A549 (cell line): ENCODE measurements at regions not wholly inside any gene's neighbourhood (a gene's known extent, or its start where the extent isn't known, plus 50 kb on each side); places are given as distances from the start of the nearest gene placed in this dataset.

ENCODE experiments used
- ATAC-seq, 2 experiments: fragments of 200-7000 bp in 1 of 2; fragments of >200 bp in 1 of 2; cut with Nextera tagmentation in 1 of 2; cut with Tn5 transposase in 1 of 2; 3 replicates each; pipeline versions ENCODE4 v1.8.0 to v1.9.1; 2018 to 2020; ENCODE audit warnings: mild to moderate bottlenecking in 1 of 2, moderate library complexity in 1 of 2
- CTCF ChIA-PET: fragments of 300-600 bp; sonication (Branson Sonifier 250); formaldehyde crosslinking; extraction: SDS; loops from one replicate; lab custom pipeline; 2021; ENCODE audit warnings: antibody characterized with exemption, inconsistent platforms; lab: Yijun Ruan, JAX
- POLR2A ChIA-PET: fragments of 350-600 bp; formaldehyde crosslinking; extraction: SDS; loops from one replicate; lab custom pipeline; 2021; ENCODE audit warnings: antibody characterized with exemption, inconsistent platforms; lab: Yijun Ruan, JAX
- DNase-seq, 2 experiments: peaks; one replicate each; pipeline versions ENCODE4 v3.0.0 to v3.0.0-alpha.2; 2011 to 2016; ENCODE audit warnings: low read depth in 1 of 2, low spot score in 1 of 2
- FAIRE-seq: peaks from 2 replicates; lab custom pipeline; 2011; peaks lifted over from hg19 to GRCh38; lab: Jason Lieb, UNC
- H3K27ac ChIP-seq, 2 experiments: fragments of >200 bp; sonication (Bioruptor Twin); formaldehyde crosslinking; 3 replicates each; pipeline ENCODE4 v1.5.1; 2016 to 2017
- H3K4me1 ChIP-seq: fragments of >200 bp; sonication (Bioruptor Twin); formaldehyde crosslinking; 3 replicates; pipeline ENCODE4 v1.6.1; 2016
- H3K4me2 ChIP-seq: fragments of >200 bp; sonication (Bioruptor Twin); formaldehyde crosslinking; 3 replicates; pipeline ENCODE4 v1.6.1; 2016
- H3K4me3 ChIP-seq: fragments of >200 bp; sonication (Bioruptor Twin); formaldehyde crosslinking; 3 replicates; pipeline ENCODE4 v1.5.1; 2016
- H3K9me3 ChIP-seq: fragments of >200 bp; sonication (Bioruptor Twin); formaldehyde crosslinking; 3 replicates; pipeline ENCODE4 v1.6.1; 2016
- ATOH8 ChIP-seq: fragments of 250-450 bp; sonication (Bioruptor Pico); IDR thresholded peaks from 2 replicates; pipeline ENCODE4 v1.5.0; 2020; ENCODE audit warnings: low read depth, mild to moderate bottlenecking, moderate library complexity
- BHLHE40 ChIP-seq: IDR thresholded peaks from 2 replicates; pipeline ENCODE4 v1.6.1; 2012; ENCODE audit warnings: low read depth, low read length, inconsistent platforms
- CBX8 ChIP-seq: fragments of 200-600 bp; sonication (generic); IDR thresholded peaks from 2 replicates; pipeline ENCODE4 v1.6.1; 2016
- CEBPB ChIP-seq, 2 experiments: fragments of >200 bp in 1 of 2; sonication (Bioruptor Twin) in 1 of 2; formaldehyde crosslinking in 1 of 2; IDR thresholded peaks; 2 replicates each; pipeline ENCODE4 v1.6.1; 2012 to 2016
- CHD2 ChIP-seq: fragments of 150-350 bp; IDR thresholded peaks from 2 replicates; pipeline ENCODE4 v1.6.1; 2014; ENCODE audit warnings: low read length; ENCODE audit not compliant: partially characterized antibody
- ELK1 ChIP-seq: fragments of 150-350 bp; IDR thresholded peaks from 2 replicates; pipeline ENCODE4 v1.6.1; 2014; ENCODE audit warnings: low read depth, mild to moderate bottlenecking, low read length
- EP300 ChIP-seq, 2 experiments: fragments of >200 bp; sonication (Bioruptor Twin); formaldehyde crosslinking; IDR thresholded peaks; 2 replicates in 1 of 2; 3 replicates in 1 of 2; pipeline ENCODE4 v1.6.1; 2016 to 2017
- FOSL2 ChIP-seq, 2 experiments: fragments of 450-650 bp in 1 of 2; fragments of >200 bp in 1 of 2; sonication (Bioruptor Twin) in 1 of 2; formaldehyde crosslinking; IDR thresholded peaks; 2 replicates each; pipeline versions ENCODE4 v1.5.0 to v1.6.1; 2016 to 2020; ENCODE audit warnings: mild to moderate bottlenecking in 1 of 2, moderate library complexity in 1 of 2
- HDAC2 ChIP-seq: fragments of 200-600 bp; sonication (generic); IDR thresholded peaks from 2 replicates; pipeline ENCODE4 v1.6.1; 2016
- HES2 ChIP-seq: fragments of >200 bp; sonication (Bioruptor Twin); formaldehyde crosslinking; IDR thresholded peaks from 2 replicates; pipeline ENCODE4 v1.6.1; 2016
- HEYL ChIP-seq: fragments of 250-450 bp; sonication (Bioruptor Pico); IDR thresholded peaks from 2 replicates; pipeline ENCODE4 v1.8.0; 2021; ENCODE audit warnings: mild to moderate bottlenecking, moderate library complexity
- HOXA7 ChIP-seq: fragments of 250-450 bp; sonication (Bioruptor Pico); IDR thresholded peaks from 2 replicates; pipeline ENCODE4 v1.5.0; 2020; ENCODE audit warnings: mild to moderate bottlenecking, moderate library complexity
- HOXB13 ChIP-seq: fragments of 250-450 bp; sonication (Bioruptor Pico); IDR thresholded peaks from 2 replicates; pipeline ENCODE4 v1.5.0; 2020; ENCODE audit warnings: low read depth, mild to moderate bottlenecking, moderate library complexity
- JUN ChIP-seq, 2 experiments: fragments of >200 bp; sonication (Bioruptor Twin); formaldehyde crosslinking; IDR thresholded peaks; 2 replicates in 1 of 2; 3 replicates in 1 of 2; pipeline ENCODE4 v1.6.1; 2016 to 2017
- JUNB ChIP-seq: fragments of >200 bp; sonication (Bioruptor Twin); formaldehyde crosslinking; IDR thresholded peaks from 2 replicates; pipeline ENCODE4 v1.6.1; 2016
- KDM1A ChIP-seq: fragments of 200-600 bp; sonication (generic); IDR thresholded peaks from 2 replicates; pipeline ENCODE4 v1.6.1; 2016; ENCODE audit warnings: low read depth, mild to moderate bottlenecking
- MAX ChIP-seq: IDR thresholded peaks from 2 replicates; pipeline ENCODE4 v1.6.1; 2012
- MAZ ChIP-seq: fragments of 150-350 bp; IDR thresholded peaks from 2 replicates; pipeline ENCODE4 v1.6.1; 2014; ENCODE audit warnings: antibody characterized with exemption, low read depth, low read length, borderline replicate concordance
- MYC ChIP-seq: IDR thresholded peaks from 2 replicates; pipeline ENCODE4 v1.6.1; 2012; ENCODE audit warnings: mild to moderate bottlenecking, inconsistent platforms, low read length, improper control_type of control experiment, borderline replicate concordance
- NPAS2 ChIP-seq: fragments of 250-450 bp; sonication (Bioruptor Pico); IDR thresholded peaks from 2 replicates; pipeline ENCODE4 v1.8.0; 2022; ENCODE audit warnings: mild to moderate bottlenecking, moderate library complexity, borderline replicate concordance
- PBX3 ChIP-seq: IDR thresholded peaks from 2 replicates; pipeline ENCODE4 v1.6.1; 2012
- RAD21 ChIP-seq, 2 experiments: fragments of >200 bp in 1 of 2; sonication (Bioruptor Twin) in 1 of 2; formaldehyde crosslinking in 1 of 2; IDR thresholded peaks in 1 of 2; conservative IDR thresholded peaks in 1 of 2; 2 replicates in 1 of 2; 3 replicates in 1 of 2; pipeline ENCODE4 v1.6.1; 2012 to 2018; ENCODE audit warnings: inconsistent platforms in 1 of 2
- REST ChIP-seq: fragments of 200-600 bp; sonication (generic); IDR thresholded peaks from 2 replicates; pipeline ENCODE4 v1.6.1; 2016; ENCODE audit warnings: antibody characterized with exemption, mild to moderate bottlenecking, moderate library complexity
- SMC3 ChIP-seq: fragments of >200 bp; sonication (Bioruptor Twin); formaldehyde crosslinking; IDR thresholded peaks from 3 replicates; pipeline ENCODE4 v1.6.1; 2018; ENCODE audit warnings: inconsistent platforms
- USF2 ChIP-seq: fragments of 450-650 bp; IDR thresholded peaks from 2 replicates; pipeline ENCODE4 v1.6.1; 2014; ENCODE audit warnings: antibody characterized with exemption
- ZC3H11A ChIP-seq: fragments of 450-650 bp; IDR thresholded peaks from 2 replicates; pipeline ENCODE4 v1.6.1; 2014; ENCODE audit warnings: antibody characterized with exemption, mild to moderate bottlenecking
- ZNF302 ChIP-seq: fragments of 250-450 bp; sonication (Bioruptor Pico); IDR thresholded peaks from 2 replicates; pipeline ENCODE4 v1.9.0; 2021; ENCODE audit warnings: inconsistent platforms, mild to moderate bottlenecking, moderate library complexity
- ZSCAN20 ChIP-seq: fragments of 250-450 bp; sonication (Bioruptor Pico); IDR thresholded peaks from 2 replicates; pipeline ENCODE4 v1.8.0; 2022; ENCODE audit warnings: mild to moderate bottlenecking, moderate library complexity
- WGBS: methylation state at CpG from one replicate; pipeline ENCODE4 v1.1.6; 2017; ENCODE audit errors: missing lambda C conversion rate; 5-methylcytosine and 5-hydroxymethylcytosine counted together

- CTCF ChIA-PET: no interaction called here
- DNase-seq: no peak
- WGBS: 0% methylated on average over 2 of the region's 2 CpGs
These were observed 376.0 kb downstream of the LRRC70 start for GRCh38 chr5:62954578-62954977.

GRCh38 chr5:62948301-62948700 is 369.7 kb downstream of the LRRC70 start:
- no peak overlapping the region for H3K4me3 ChIP-seq
- no peak for ATAC-seq
- no peaks in the 10 kb centered on the region for H3K4me1 ChIP-seq
- WGBS: 14% methylated on average over 1 of the region's 1 CpG
- no peak for FAIRE-seq
- H3K9me3 ChIP-seq: no peaks in the 10 kb centered on the region
- POLR2A ChIA-PET: no interaction called here
- TF ChIP-seq KDM1A: no peak
- TF ChIP-seq ZNF302 (CRISPR knock-in tag): no peak
- no peak for TF ChIP-seq CEBPB (IDR thresholded peaks at IDR 0.05)
- TF ChIP-seq HEYL: no peak
- TF ChIP-seq HOXB13 (CRISPR knock-in tag): no peak
- no peak for TF ChIP-seq REST
- no peak for TF ChIP-seq CHD2
- no peak for TF ChIP-seq HDAC2
- no peak for TF ChIP-seq JUN (IDR thresholded peaks at IDR 0.05)
- TF ChIP-seq, all 56 proteins: peak for 0
- Histone ChIP-seq H3K4me2 (no peak overlapping the region), H3K27ac (no peak overlapping the region)
- DNase-seq: no peak
- CTCF ChIA-PET: no interaction called here

More at GRCh38 chr5:62954578-62954977, 376.0 kb downstream of the LRRC70 start:
- TF ChIP-seq ATOH8 (CRISPR knock-in tag) (no peak), NPAS2 (CRISPR knock-in tag) (no peak), MYC (no peak), SMC3 (no peak), CEBPB (IDR thresholded peaks at IDR 0.05) (no peak), ELK1 (no peak), ZC3H11A (no peak)
- TF ChIP-seq, all 56 proteins: peak for 0
- POLR2A ChIA-PET: no interaction called here
- no peak overlapping the region for H3K4me3 ChIP-seq
- no peak overlapping the region for H3K27ac ChIP-seq
- no peaks in the 10 kb centered on the region for H3K4me1 ChIP-seq
- ATAC-seq (no peak), FAIRE-seq (no peak)
- H3K9me3 ChIP-seq: no peaks in the 10 kb centered on the region
- H3K4me2 ChIP-seq: no peak overlapping the region

GRCh38 chr5:62942384-62942783 is 363.8 kb downstream of the LRRC70 start:
- Histone ChIP-seq H3K9me3 (no peaks in the 10 kb centered on the region), H3K4me1 (no peaks in the 10 kb centered on the region), H3K4me2 (no peak overlapping the region), H3K4me3 (no peak overlapping the region), H3K27ac (no peak overlapping the region)
- DNase-seq (no peak), FAIRE-seq (no peak), ATAC-seq (no peak)
- CTCF ChIA-PET: no interaction called here
- POLR2A ChIA-PET: no interaction called here
- 4% methylated on average over 4 of the region's 4 CpGs for WGBS
- no peak for TF ChIP-seq SMC3
- TF ChIP-seq CEBPB (IDR thresholded peaks at IDR 0.05): no peak
- TF ChIP-seq ZSCAN20 (CRISPR knock-in tag): no peak
- TF ChIP-seq HDAC2: no peak
- TF ChIP-seq HEYL: no peak
- no peak for TF ChIP-seq MAX
- TF ChIP-seq CBX8: no peak
- TF ChIP-seq FOSL2 (IDR thresholded peaks at IDR 0.05): no peak
- TF ChIP-seq FOSL2 (CRISPR knock-in tag; IDR thresholded peaks at IDR 0.05): no peak
- TF ChIP-seq EP300 (IDR thresholded peaks at IDR 0.05): no peak
- no peak for TF ChIP-seq USF2
- TF ChIP-seq BHLHE40: no peak
- no peak for TF ChIP-seq JUNB
- no peak for TF ChIP-seq ZNF302 (CRISPR knock-in tag)
- no peak for TF ChIP-seq RAD21 (conservative IDR thresholded peaks at IDR 0.05 in 1 of 2, IDR thresholded peaks at IDR 0.05 in 1 of 2)
- no peak for TF ChIP-seq HES2
- TF ChIP-seq HOXA7 (CRISPR knock-in tag): no peak
- no peak for TF ChIP-seq PBX3
- TF ChIP-seq MAZ: no peak
